ENCODE measurements at regions not wholly inside any gene's neighbourhood (a gene's known extent, or its start where the extent isn't known, plus 50 kb on each side); places are given as distances from the start of the nearest gene placed in this dataset.

GRCh38 chr10:117476716-117477115, 65.8 kb upstream of the EMX2 start:
- TF ChIP-seq CTCF (conservative IDR thresholded peaks at IDR 0.05; ENCODE audit: low read depth, low read length) (no peak), EZH2 (IDR thresholded peaks at IDR 0.05; ENCODE audit: borderline replicate concordance, low read depth, low read length, poor library complexity, severe bottlenecking) (no peak)

Data from A673 (cell line).